ENCODE measurements at regions not wholly inside any gene's neighbourhood (a gene's known extent, or its start where the extent isn't known, plus 50 kb on each side); places are given as distances from the start of the nearest gene placed in this dataset.

DNA sequence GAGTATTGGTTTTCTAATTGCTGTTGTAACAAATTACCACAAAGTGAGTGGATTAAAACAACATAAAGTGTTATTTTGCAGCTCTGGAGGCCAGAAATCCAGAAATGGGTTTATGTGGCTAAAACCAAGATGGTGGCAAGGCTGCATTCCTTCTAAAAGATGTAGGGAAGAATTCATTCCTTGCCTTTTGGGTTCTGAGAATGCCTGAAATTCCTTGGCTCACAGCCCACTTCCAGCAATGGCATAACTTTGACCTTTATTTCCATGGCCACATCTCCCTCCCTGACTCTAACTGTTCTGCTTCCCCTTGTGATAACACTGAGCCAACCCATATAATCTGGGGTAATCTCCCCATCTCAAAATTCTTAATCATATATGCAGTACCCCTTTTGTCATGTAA lies 269.6 kb upstream of the RPL38 start:
- no peak for TF ChIP-seq MBNL3 (CRISPR knock-in tag; conservative IDR thresholded peaks at IDR 0.05)
- TF ChIP-seq, protein P1, sequence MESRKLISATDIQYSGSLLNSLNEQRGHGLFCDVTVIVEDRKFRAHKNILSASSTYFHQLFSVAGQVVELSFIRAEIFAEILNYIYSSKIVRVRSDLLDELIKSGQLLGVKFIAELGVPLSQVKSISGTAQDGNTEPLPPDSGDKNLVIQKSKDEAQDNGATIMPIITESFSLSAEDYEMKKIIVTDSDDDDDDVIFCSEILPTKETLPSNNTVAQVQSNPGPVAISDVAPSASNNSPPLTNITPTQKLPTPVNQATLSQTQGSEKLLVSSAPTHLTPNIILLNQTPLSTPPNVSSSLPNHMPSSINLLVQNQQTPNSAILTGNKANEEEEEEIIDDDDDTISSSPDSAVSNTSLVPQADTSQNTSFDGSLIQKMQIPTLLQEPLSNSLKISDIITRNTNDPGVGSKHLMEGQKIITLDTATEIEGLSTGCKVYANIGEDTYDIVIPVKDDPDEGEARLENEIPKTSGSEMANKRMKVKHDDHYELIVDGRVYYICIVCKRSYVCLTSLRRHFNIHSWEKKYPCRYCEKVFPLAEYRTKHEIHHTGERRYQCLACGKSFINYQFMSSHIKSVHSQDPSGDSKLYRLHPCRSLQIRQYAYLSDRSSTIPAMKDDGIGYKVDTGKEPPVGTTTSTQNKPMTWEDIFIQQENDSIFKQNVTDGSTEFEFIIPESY (CRISPR knock-in tag; IDR thresholded peaks at IDR 0.05), result no peak
- no peak for TF ChIP-seq ERF (CRISPR knock-in tag; IDR thresholded peaks at IDR 0.05)
- no peak for TF ChIP-seq MAZ (IDR thresholded peaks at IDR 0.05; ENCODE audit: borderline replicate concordance, low read depth, low read length)
- TF ChIP-seq MAZ (CRISPR knock-in tag; IDR thresholded peaks at IDR 0.05; ENCODE audit: low read depth), result no peak
- TF ChIP-seq, protein P2, sequence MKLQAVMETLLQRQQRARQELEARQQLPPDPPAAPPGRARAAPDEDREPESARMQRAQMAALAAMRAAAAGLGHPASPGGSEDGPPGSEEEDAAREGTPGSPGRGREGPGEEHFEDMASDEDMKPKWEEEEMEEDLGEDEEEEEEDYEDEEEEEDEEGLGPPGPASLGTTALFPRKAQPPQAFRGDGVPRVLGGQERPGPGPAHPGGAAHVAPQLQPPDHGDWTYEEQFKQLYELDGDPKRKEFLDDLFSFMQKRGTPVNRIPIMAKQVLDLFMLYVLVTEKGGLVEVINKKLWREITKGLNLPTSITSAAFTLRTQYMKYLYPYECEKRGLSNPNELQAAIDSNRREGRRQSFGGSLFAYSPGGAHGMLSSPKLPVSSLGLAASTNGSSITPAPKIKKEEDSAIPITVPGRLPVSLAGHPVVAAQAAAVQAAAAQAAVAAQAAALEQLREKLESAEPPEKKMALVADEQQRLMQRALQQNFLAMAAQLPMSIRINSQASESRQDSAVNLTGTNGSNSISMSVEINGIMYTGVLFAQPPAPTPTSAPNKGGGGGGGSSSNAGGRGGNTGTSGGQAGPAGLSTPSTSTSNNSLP (IDR thresholded peaks at IDR 0.05; ENCODE audit: low read depth, low read length), result no peak
- no peak for TF ChIP-seq SRF (IDR thresholded peaks at IDR 0.05; ENCODE audit: low read depth, low read length)
- TF ChIP-seq MTA3 (CRISPR knock-in tag; IDR thresholded peaks at IDR 0.05), result no peak
- TF ChIP-seq, protein P3, sequence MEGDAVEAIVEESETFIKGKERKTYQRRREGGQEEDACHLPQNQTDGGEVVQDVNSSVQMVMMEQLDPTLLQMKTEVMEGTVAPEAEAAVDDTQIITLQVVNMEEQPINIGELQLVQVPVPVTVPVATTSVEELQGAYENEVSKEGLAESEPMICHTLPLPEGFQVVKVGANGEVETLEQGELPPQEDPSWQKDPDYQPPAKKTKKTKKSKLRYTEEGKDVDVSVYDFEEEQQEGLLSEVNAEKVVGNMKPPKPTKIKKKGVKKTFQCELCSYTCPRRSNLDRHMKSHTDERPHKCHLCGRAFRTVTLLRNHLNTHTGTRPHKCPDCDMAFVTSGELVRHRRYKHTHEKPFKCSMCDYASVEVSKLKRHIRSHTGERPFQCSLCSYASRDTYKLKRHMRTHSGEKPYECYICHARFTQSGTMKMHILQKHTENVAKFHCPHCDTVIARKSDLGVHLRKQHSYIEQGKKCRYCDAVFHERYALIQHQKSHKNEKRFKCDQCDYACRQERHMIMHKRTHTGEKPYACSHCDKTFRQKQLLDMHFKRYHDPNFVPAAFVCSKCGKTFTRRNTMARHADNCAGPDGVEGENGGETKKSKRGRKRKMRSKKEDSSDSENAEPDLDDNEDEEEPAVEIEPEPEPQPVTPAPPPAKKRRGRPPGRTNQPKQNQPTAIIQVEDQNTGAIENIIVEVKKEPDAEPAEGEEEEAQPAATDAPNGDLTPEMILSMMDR (CRISPR knock-in tag; IDR thresholded peaks at IDR 0.05), result no peak
- no peak for TF ChIP-seq GZF1 (CRISPR knock-in tag; IDR thresholded peaks at IDR 0.05)
- no peak for TF ChIP-seq GTF3A (CRISPR knock-in tag; conservative IDR thresholded peaks at IDR 0.05)
- TF ChIP-seq HOXA9 (CRISPR knock-in tag; IDR thresholded peaks at IDR 0.05; ENCODE audit: borderline replicate concordance), result no peak

All from HepG2 (cell line).